ENCODE measurements at regions not wholly inside any gene's neighbourhood (a gene's known extent, or its start where the extent isn't known, plus 50 kb on each side); places are given as distances from the start of the nearest gene placed in this dataset.

GRCh38 chr2:193538061-193538460 lies 1343.3 kb upstream of the TMEFF2 start:
- TF ChIP-seq CTCF (IDR thresholded peaks at IDR 0.05; ENCODE audit: borderline replicate concordance, insufficient read depth, low read depth, low read length), result no peak

GRCh38 chr2:193537531-193537930 lies 1342.8 kb upstream of the TMEFF2 start:
- TF ChIP-seq CTCF (IDR thresholded peaks at IDR 0.05; ENCODE audit: borderline replicate concordance, insufficient read depth, low read depth, low read length), result no peak
- no peak overlapping the region for H3K4me3 ChIP-seq (ENCODE audit: low read depth, low read length)

More at GRCh38 chr2:193538061-193538460, 1343.3 kb upstream of the TMEFF2 start:
- no peak overlapping the region for H3K4me3 ChIP-seq (ENCODE audit: low read depth, low read length)

- no peak for TF ChIP-seq CTCF (IDR thresholded peaks at IDR 0.05; ENCODE audit: borderline replicate concordance, insufficient read depth, low read depth, low read length)
- no peak overlapping the region for H3K4me3 ChIP-seq (ENCODE audit: low read depth, low read length)
Measured at GRCh38 chr2:193528458-193528857, 1333.7 kb upstream of the TMEFF2 start.

GRCh38 chr2:193527146-193527545 lies 1332.4 kb upstream of the TMEFF2 start:
- H3K4me3 ChIP-seq (ENCODE audit: low read depth, low read length), result no peak overlapping the region
- no peak for TF ChIP-seq CTCF (IDR thresholded peaks at IDR 0.05; ENCODE audit: borderline replicate concordance, insufficient read depth, low read depth, low read length)

- H3K4me3 ChIP-seq (ENCODE audit: low read depth, low read length), result no peak overlapping the region
- TF ChIP-seq CTCF (IDR thresholded peaks at IDR 0.05; ENCODE audit: borderline replicate concordance, insufficient read depth, low read depth, low read length), result no peak
Measured at GRCh38 chr2:193523662-193524061, 1328.9 kb upstream of the TMEFF2 start.

GRCh38 chr2:193521523-193521922 lies 1326.8 kb upstream of the TMEFF2 start:
- TF ChIP-seq CTCF (IDR thresholded peaks at IDR 0.05; ENCODE audit: borderline replicate concordance, insufficient read depth, low read depth, low read length), result no peak
- H3K4me3 ChIP-seq (ENCODE audit: low read depth, low read length), result no peak overlapping the region

- no peak for TF ChIP-seq CTCF (IDR thresholded peaks at IDR 0.05; ENCODE audit: borderline replicate concordance, insufficient read depth, low read depth, low read length)
- no peak overlapping the region for H3K4me3 ChIP-seq (ENCODE audit: low read depth, low read length)
Measured at GRCh38 chr2:193520709-193521458, 1326.2 kb upstream of the TMEFF2 start.
